Prostate gland (tissue), 2 donors: ENCODE measurements at regions not wholly inside any gene's neighbourhood (a gene's known extent, or its start where the extent isn't known, plus 50 kb on each side); places are given as distances from the start of the nearest gene placed in this dataset.
"Not testable (repeated sequence)": the region's sequence is repeated elsewhere in the genome, so short reads cannot be mapped to it uniquely, and the experiment has no call there.

Experiments used
- CTCF ChIP-seq, 4 experiments: fragments of 200-600 bp in 2 of 4; fragments of 450-650 bp in 2 of 4; sonication (generic) in 2 of 4; IDR thresholded peaks; 1 replicate in 3 of 4; 2 replicates in 1 of 4; pipeline ENCODE4 v1.5.1; 2016 to 2019; ENCODE audit warnings: antibody characterized with exemption in 4 of 4, mild to moderate bottlenecking in 2 of 4, moderate library complexity in 2 of 4
- POLR2AphosphoS5 ChIP-seq: sonication (generic); formaldehyde crosslinking; IDR thresholded peaks from one replicate; pipeline ENCODE4 v1.6.1; 2017; ENCODE audit warnings: antibody characterized with exemption

- TF ChIP-seq CTCF (IDR thresholded peaks at IDR 0.05); POLR2AphosphoS5: not testable (repeated sequence)
Measured at GRCh38 chr6:26844823-26845222, 185.3 kb upstream of the ZNF322 start.
